HG02973 (cell line): ENCODE measurements at regions not wholly inside any gene's neighbourhood (a gene's known extent, or its start where the extent isn't known, plus 50 kb on each side); places are given as distances from the start of the nearest gene placed in this dataset.
A peak's percentile ranks its signal among the peaks of the same experiment; 100 is the strongest.

Experiments
- ATAC-seq: cut with Tn5 transposase; IDR thresholded peaks from one replicate; pipeline ENCODE4 v1.9.1; 2021; ENCODE audit warnings: moderate library complexity; ENCODE audit not compliant: unreplicated experiment

GRCh38 chr12:22981711-22982110, 356.7 kb downstream of the ETNK1 start:
- ATAC-seq: no peak

GRCh38 chr12:22982635-22983034, 357.7 kb downstream of the ETNK1 start:
- ATAC-seq: no peak

- no peak for ATAC-seq
Measured at GRCh38 chr12:22986997-22987396, 362.0 kb downstream of the ETNK1 start.

GRCh38 chr12:22990501-22990900, 365.5 kb downstream of the ETNK1 start:
- ATAC-seq: no peak

- no peak for ATAC-seq
Measured at GRCh38 chr12:22991250-22991844, 366.4 kb downstream of the ETNK1 start.

- no peak for ATAC-seq
Measured at GRCh38 chr12:22993609-22994315, 368.8 kb downstream of the ETNK1 start.

GRCh38 chr12:22994316-22994675, 369.3 kb downstream of the ETNK1 start:
- no peak for ATAC-seq

- no peak for ATAC-seq
Measured at GRCh38 chr12:23001487-23001886, 376.5 kb downstream of the ETNK1 start.

GRCh38 chr12:23002381-23002780, 377.4 kb downstream of the ETNK1 start:
- ATAC-seq: no peak

GRCh38 chr12:23004473-23005020, 379.6 kb downstream of the ETNK1 start:
- no peak for ATAC-seq

- ATAC-seq: no peak
Measured at GRCh38 chr12:23005387-23005786, 380.4 kb downstream of the ETNK1 start.

- ATAC-seq: no peak
Measured at GRCh38 chr12:23006413-23006812, 381.4 kb downstream of the ETNK1 start.

- ATAC-seq: no peak
Measured at GRCh38 chr12:23008623-23009022, 383.7 kb downstream of the ETNK1 start.

GRCh38 chr12:23014749-23015148, 389.8 kb downstream of the ETNK1 start:
- no peak for ATAC-seq

- no peak for ATAC-seq
Measured at GRCh38 chr12:23025372-23026016, 400.5 kb downstream of the ETNK1 start.

GRCh38 chr12:23028158-23028802, 403.3 kb downstream of the ETNK1 start:
- ATAC-seq: no peak

- ATAC-seq: no peak
Measured at GRCh38 chr12:23029185-23029584, 404.2 kb downstream of the ETNK1 start.

GRCh38 chr12:23039834-23040233, 414.9 kb downstream of the ETNK1 start:
- ATAC-seq: no peak

- ATAC-seq: no peak
Measured at GRCh38 chr12:23041774-23042173, 416.8 kb downstream of the ETNK1 start.

- ATAC-seq: no peak
Measured at GRCh38 chr12:23043646-23044045, 418.7 kb downstream of the ETNK1 start.

GRCh38 chr12:23049180-23049579, 424.2 kb downstream of the ETNK1 start:
- ATAC-seq: peak; percentile 68

- no peak for ATAC-seq
Measured at GRCh38 chr12:23055004-23055403, 430.0 kb downstream of the ETNK1 start.
